HG02981 (cell line): ENCODE measurements at regions not wholly inside any gene's neighbourhood (a gene's known extent, or its start where the extent isn't known, plus 50 kb on each side); places are given as distances from the start of the nearest gene placed in this dataset.

Experiments used
- ATAC-seq: cut with Tn5 transposase; IDR thresholded peaks from one replicate; pipeline ENCODE4 v1.9.1; 2021; ENCODE audit warnings: mild to moderate bottlenecking, moderate library complexity; ENCODE audit not compliant: unreplicated experiment

DNA sequence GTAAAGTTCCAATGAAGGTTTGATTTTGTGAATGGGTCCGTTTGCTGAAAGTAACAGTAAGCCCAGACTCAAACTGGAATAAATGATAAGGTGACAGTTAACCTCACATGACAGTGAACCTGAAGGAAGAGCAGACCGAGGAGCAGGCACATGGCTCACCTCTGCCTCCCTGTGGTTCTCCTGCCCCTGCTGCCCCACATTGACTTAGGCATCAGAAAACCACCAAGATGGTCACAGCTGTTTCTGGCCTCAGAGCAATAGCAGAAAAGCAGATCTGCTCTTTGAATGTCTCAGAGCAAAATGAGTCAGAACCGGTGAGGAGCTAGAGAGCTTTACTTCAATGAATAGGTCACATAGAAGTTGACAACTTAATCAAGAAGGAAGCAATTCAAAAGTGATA lies 487.6 kb downstream of the METTL4 start:
- ATAC-seq: no peak

- no peak for ATAC-seq
Measured at GRCh38 chr18:2086439-2086838, 484.9 kb downstream of the METTL4 start.

GRCh38 chr18:2087877-2088673 lies 483.2 kb downstream of the METTL4 start:
- ATAC-seq: no peak

- no peak for ATAC-seq
Measured at GRCh38 chr18:2089396-2089795, 481.9 kb downstream of the METTL4 start.

- ATAC-seq: no peak
Measured at GRCh38 chr18:2091937-2092336, 479.4 kb downstream of the METTL4 start.

DNA sequence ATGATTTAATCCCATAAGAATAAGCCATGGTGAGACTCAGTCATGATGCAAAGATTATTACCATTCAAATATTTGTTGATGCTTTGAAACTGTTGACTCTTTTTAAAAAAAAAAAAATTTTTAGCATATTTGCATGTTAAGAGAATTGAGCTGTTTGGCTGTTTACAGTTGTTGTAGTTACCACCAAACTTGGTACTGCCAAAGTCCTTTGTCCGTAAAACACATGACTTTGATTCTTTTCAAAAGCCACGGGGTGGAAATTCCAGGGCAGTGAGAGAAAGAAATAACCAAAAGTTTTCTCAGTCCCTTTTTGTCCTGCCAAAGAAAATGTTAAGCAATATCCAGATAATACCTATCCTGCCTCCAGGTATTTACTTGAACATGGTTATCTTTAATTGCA lies 474.8 kb downstream of the METTL4 start:
- no peak for ATAC-seq

- ATAC-seq: no peak
Measured at GRCh38 chr18:2100694-2101213, 470.6 kb downstream of the METTL4 start.

DNA sequence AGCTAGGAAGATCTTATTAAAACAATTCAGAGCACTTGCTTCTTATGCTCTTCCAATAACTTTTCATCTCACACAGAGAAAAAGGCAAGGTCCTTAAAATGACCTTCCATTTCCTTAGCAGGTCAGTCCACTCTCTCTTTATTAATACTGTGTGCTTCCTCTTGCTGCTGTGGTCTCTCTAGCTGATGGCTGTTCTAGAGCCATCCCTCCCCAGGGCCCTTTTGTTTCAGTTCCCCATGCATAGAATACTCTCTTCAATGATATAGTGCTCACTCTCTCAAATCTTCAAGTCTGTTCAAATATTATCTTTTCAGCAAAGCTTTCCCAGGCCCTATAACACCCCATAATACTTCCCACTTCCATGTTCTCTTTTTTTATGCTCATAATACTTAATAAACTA lies 469.3 kb downstream of the METTL4 start:
- ATAC-seq: peak; percentile 78

GRCh38 chr18:2103299-2103698 lies 468.0 kb downstream of the METTL4 start:
- ATAC-seq: no peak

DNA sequence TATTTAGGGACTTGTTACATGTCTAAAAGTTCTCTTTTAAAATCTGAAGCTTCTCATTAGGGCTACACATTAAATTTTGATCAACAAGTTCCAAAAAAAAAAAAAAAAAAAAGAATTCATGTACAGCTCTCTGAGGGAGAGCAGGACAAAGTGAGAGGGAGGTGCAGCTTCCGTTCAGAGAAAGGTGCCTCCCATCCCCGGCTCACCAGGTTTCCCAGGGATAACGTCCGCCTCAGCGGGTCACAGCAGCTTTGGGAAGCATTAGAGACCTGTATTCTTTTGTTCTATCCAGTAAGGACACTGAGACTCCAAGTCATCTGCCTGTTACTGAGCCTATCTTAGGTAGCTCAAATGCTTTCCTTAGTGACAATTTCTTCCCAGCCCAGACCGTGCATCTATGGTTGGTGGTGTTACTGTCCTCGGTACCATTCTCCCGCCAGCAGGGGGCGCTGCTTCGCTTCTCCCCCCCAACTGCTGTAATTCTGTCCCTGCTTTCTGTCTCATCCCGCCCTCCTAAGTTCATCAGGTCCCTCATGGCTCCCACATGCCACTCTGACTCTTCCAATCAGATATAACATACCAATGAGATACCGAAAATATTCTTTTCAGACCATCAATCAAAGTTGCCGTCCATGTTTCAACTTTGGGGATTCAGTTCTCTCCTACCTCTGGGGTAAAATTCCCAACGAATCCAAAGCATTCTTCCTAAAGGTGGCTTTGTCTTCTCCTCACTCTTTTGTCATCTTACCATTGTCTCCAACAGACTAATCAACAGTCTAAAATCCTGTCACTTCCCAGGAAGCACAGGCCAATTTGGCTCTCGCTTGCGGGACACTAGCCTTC lies 466.5 kb downstream of the METTL4 start:
- ATAC-seq: peak; percentile 73

GRCh38 chr18:2108591-2108990 lies 462.7 kb downstream of the METTL4 start:
- no peak for ATAC-seq

DNA sequence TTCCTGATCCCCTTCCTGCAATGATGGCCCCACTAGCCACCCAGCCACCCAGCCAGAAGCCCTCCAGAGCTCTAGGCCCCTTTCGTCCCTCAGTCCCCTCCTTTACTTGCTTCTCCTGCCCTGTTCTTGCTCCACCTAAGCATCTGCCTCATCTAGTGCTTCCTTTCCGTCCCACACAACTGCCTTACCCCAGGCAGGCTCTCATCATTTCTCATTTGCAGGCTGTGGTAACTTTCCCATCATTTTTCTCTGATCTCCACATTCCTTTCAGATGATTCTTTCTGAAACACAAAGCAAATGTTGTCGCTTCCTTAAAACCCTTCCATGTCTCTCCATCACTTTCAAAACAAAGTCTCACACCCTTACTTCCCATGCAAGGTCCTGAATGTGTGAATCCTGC lies 459.8 kb downstream of the METTL4 start:
- no peak for ATAC-seq

- no peak for ATAC-seq
Measured at GRCh38 chr18:2112435-2113045, 458.8 kb downstream of the METTL4 start.

DNA sequence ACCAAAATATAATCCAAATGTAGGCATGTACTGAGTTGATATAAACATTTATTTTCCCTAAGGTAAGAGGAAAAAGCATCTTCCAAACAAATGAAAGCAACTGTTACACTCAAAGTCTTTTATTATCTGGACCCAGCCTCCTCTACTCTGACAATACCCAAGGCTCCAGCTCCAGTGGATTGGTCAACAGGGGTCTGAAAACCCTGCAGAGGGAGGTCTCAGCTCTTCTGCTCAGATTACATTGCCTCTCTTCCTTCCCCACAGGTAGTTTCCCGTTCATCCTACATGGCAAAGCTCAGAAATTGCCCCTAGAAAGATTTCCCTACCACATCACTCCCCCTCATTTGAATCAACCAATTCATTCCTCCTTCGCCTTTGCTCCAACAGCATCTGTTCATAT lies 457.0 kb downstream of the METTL4 start:
- no peak for ATAC-seq

DNA sequence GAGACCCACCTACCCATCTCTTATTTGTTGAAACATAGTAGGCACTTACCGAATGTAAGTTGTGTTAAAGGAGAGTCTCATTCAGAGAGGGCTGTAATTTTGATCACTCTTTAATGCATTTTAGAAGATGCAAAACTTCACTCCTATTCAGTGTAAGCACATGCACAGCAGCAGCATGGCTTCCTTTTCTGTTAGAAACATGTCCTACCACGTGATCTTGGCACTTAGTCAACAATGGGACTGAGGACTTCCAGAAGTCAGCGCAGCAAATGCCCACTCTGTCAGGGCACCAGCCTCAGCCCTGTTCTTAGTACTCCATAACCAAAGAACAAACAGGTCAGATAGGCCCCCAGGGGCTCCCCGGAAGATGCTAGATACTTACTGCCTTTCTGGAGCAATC lies 456.5 kb downstream of the METTL4 start:
- no peak for ATAC-seq

- no peak for ATAC-seq
Measured at GRCh38 chr18:2121224-2121623, 450.1 kb downstream of the METTL4 start.

DNA sequence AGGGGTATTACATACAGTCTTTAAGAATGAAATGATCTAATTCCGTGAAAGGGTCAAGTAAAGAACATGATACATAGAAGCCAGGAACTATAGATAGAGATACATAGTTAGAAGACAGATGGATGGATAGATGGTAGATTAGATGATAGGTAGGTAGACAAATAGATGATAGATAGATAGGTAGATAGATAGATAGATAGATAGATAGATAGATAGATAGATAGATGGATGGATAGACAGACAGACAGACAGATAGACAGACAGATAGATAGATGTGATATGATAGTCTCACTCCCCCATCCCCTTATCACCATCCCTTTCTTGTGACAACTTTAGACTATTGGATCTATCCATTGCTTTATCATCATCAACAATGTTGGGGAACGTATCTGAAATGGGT lies 448.2 kb downstream of the METTL4 start:
- ATAC-seq: no peak

DNA sequence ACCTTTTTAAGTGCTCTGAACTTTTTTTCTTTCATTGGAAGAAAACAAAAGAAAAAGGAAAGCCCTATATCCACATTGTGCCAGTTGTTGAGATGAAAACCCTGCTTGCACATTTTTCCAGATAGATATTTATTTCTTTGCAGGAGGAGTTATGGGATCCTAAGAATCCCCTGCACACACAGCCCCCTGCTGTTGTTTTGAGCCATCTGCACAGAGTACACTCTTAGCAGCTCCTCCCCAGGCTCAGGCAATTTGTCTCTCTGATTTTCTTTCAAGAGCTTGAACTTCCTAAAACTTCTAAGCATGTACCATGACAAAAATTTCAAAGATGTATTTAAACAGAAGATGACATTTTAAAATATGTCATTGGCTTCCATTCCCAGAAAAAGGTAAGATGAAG lies 436.9 kb downstream of the METTL4 start:
- no peak for ATAC-seq

- ATAC-seq: no peak
Measured at GRCh38 chr18:2135309-2135708, 436.0 kb downstream of the METTL4 start.

- ATAC-seq: no peak
Measured at GRCh38 chr18:2138552-2138951, 432.8 kb downstream of the METTL4 start.

GRCh38 chr18:2139691-2140090 lies 431.6 kb downstream of the METTL4 start:
- no peak for ATAC-seq

GRCh38 chr18:2143636-2144035 lies 427.7 kb downstream of the METTL4 start:
- no peak for ATAC-seq
